Fibroblast of the conjunctiva (primary cell): ENCODE measurements at regions not wholly inside any gene's neighbourhood (a gene's known extent, or its start where the extent isn't known, plus 50 kb on each side); places are given as distances from the start of the nearest gene placed in this dataset.
"Not testable (repeated sequence)": the region's sequence is repeated elsewhere in the genome, so short reads cannot be mapped to it uniquely, and the experiment has no call there.

Source experiments
- DNase-seq: peaks from one replicate; pipeline ENCODE4 v3.0.0-alpha.2; 2010; ENCODE audit warnings: low read depth

- no peak for DNase-seq
Observed at GRCh38 chr20:51185861-51186260, 163.0 kb upstream of the KCNG1 start.

GRCh38 chr20:51185277-51185676 is 162.4 kb upstream of the KCNG1 start:
- DNase-seq, result no peak

- DNase-seq, result no peak
Observed at GRCh38 chr20:51184289-51184688, 161.4 kb upstream of the KCNG1 start.

DNA sequence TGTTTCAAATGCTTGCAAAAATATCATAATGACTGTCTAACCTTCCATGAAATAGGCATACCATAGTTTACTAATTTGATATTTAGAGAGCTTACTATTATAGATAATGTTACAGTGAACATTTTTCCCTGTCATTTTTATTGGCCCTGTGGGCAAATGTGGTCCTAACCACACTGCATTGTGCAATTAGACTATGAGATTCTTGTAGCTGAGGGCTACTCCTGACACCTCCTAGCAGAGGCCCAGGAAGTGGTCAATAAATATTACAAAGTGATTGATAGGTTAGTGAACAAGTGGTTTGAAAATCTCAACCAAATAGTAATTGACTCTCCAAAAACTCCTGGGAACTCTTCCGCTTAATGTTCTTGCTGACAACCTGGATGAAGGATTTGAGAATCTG is 160.5 kb upstream of the KCNG1 start:
- DNase-seq, result no peak

- no peak for DNase-seq
Observed at GRCh38 chr20:51182571-51182970, 159.7 kb upstream of the KCNG1 start.

DNA sequence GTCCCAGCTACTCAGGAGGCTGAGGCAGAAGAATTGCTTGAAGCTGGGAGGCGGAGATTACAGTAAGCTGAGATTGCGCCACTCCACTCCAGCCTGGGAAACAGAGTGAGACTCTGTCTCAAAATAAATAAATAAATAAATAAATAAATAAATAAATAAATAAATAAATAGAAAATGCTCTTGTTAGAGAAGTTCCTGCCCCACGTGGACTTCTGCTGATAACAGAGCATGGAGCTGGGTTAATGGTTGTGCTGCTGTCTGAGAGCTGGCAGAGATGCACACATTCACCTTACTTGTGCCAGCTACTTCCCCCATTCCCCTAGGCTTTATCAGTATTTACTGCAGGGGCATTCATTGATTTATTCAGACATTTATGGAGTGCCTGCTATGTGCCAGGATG is 155.2 kb upstream of the KCNG1 start:
- DNase-seq, result no peak

DNA sequence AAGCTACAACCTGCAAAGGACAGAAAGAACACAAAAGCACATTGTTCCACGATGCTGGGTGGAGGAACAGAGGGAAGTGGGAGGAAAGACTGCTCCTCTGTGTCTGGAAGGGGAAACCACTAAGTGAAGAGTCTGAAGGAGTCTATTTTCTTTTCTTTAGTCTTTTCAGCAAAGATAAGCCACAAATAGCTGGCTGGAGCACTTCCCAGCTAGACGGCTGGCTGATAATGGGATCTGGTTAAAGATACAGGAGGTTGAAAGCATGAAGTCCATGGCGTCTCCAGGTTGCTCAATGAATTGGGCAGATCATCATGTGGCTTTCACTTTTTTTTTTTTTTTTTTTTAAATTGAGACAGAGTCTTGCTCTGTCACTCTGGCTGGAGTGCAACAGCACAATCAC is 154.0 kb upstream of the KCNG1 start:
- no peak for DNase-seq

DNA sequence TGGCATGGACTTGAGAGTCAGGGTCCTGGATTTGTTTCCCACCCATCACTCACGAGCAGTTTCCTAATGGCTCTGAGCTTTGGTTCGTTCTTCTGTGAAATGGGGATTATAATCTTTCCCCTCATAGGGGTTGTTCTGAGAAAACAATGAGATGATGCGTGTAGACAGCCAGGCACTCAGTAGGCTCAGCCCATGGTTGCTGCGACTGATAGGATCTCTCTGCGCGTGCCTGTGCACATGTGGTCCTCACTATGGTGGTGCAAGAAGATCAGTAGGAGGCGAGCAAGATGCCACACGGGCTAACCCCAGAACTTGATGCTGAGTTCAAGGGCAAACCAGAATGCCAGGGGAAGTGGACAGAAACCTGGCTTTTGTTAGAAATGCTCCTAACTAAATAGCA is 153.5 kb upstream of the KCNG1 start:
- DNase-seq, result no peak

GRCh38 chr20:51175724-51176123 is 152.8 kb upstream of the KCNG1 start:
- DNase-seq, result no peak

- no peak for DNase-seq
Observed at GRCh38 chr20:51175156-51175555, 152.2 kb upstream of the KCNG1 start.

DNA sequence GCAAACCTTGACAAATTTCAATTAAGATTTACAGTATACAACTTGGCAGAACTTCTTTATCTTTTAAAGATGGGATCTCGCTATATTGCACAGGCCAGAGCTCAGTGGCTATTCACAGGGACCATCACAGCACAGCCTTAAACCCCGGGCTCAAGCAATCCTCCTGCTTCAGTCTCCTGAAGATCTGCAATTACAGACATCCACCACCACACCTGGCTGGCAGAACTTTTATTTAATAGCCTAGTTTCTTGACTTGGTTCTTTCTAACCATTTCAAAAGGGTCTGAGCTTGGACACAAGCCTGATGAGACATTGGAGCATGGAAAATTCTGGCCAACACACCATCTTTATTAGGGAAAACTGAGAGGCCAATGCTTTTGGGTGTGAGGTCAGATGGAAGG is 151.6 kb upstream of the KCNG1 start:
- no peak for DNase-seq

GRCh38 chr20:51172558-51173428 is 149.9 kb upstream of the KCNG1 start:
- no peak for DNase-seq

GRCh38 chr20:51171141-51171540 is 148.2 kb upstream of the KCNG1 start:
- DNase-seq, result no peak

GRCh38 chr20:51169813-51170212 is 146.9 kb upstream of the KCNG1 start:
- DNase-seq, result no peak

GRCh38 chr20:51167911-51168310 is 145.0 kb upstream of the KCNG1 start:
- not testable (repeated sequence) for DNase-seq

DNA sequence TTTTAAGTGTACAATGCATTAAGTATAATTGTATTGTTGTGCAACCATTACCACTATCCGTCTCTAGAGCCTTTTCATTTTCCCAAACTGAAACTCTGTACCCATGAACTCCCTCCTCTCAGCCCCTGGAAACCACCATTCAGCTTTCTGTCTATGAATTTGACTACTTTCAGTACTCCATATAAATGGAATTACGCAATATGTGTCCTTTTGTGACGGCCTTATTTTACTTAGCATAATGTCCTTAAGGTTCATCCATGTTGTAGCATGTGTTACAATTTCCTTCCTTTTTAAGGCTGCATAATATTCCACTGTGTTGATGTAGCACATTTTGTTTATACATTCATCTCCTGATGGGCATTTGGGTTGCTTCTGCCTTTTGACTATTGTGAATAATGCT is 143.6 kb upstream of the KCNG1 start:
- DNase-seq, result no peak

GRCh38 chr20:51165131-51165530 is 142.2 kb upstream of the KCNG1 start:
- no peak for DNase-seq

GRCh38 chr20:51164731-51165130 is 141.8 kb upstream of the KCNG1 start:
- DNase-seq, result no peak

DNA sequence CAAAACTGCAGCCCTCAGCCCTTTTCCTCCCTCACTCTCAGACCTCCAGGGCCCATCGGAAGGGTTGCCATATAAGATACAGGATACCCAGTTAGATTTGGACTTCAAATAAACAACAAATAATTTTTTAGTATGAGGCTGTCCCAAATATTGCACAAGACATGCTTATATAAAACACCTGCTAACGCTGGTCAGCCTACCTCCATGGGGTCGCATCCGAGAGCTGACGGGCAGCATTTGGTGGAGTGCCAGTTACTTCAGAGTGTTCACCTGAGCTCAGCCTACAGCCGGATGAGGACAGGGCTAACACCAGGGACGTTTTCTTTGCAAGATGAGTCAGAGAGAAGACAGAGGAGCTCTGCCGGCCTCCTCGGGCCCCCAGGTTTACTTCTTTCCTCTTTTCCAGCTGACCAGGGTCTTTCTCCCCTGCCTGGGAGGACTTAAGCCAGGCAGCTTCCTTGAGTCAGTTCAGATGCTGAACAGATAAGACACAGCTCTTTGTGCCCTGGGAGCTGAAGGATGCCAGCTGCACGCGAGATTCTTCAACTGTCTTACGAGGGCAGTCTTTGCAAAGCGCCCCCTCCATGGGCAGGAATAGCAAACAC is 141.2 kb upstream of the KCNG1 start:
- DNase-seq, result no peak

- DNase-seq, result no peak
Observed at GRCh38 chr20:51162015-51162414, 139.1 kb upstream of the KCNG1 start.

- DNase-seq, result no peak
Observed at GRCh38 chr20:51160821-51161220, 137.9 kb upstream of the KCNG1 start.

DNA sequence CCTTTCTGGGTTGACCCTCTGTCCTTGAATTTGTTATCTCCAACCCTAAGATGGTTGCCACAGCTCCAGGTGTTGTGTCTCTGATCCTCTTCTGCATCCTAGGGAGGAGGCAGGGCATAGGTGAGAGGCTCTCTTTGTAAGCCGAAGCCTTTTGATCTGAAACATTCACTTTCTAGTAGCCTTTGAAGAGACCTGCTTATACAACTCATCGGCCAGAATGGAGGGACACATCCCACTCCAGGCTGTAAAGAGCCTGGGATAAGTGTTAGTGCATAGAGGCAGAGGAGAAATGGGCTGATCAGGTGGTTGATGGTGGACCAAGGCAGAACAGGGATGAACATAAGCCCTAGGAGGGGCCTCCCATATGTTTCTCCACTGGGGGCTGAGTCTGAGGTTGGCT is 137.1 kb upstream of the KCNG1 start:
- no peak for DNase-seq

DNA sequence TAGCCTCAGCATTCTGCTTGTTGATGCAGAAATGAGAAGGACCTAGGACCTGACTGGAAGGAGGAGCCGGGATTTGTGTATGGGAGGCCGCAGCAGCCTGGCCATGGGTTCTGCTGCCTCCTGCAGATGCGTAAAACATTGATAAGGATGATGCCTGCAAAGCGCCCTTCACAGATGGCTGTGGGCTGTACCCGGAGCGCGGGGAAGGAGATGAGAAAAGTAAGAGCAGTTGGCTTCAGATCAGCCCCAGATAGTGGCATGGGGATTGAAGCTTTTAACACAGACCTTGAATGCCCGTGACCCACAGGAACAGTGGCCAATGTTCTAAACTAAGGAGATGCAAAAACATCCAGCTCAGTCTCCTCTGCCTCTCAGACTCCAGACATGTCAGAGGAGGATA is 136.4 kb upstream of the KCNG1 start:
- no peak for DNase-seq

GRCh38 chr20:51158226-51158625 is 135.3 kb upstream of the KCNG1 start:
- no peak for DNase-seq
